H1 (cell line): ENCODE measurements at regions not wholly inside any gene's neighbourhood (a gene's known extent, or its start where the extent isn't known, plus 50 kb on each side); places are given as distances from the start of the nearest gene placed in this dataset.

Experiments used
- BACH1 ChIP-seq: IDR thresholded peaks from 2 replicates; pipeline ENCODE4 v1.6.1; 2012; ENCODE audit warnings: low read length, improper control_type of control experiment
- BCL11A ChIP-seq, 2 experiments: IDR thresholded peaks; one replicate each; pipeline ENCODE4 v1.6.1; 2011; ENCODE audit warnings: low read depth in 2 of 2, low read length in 2 of 2, mild to moderate bottlenecking in 2 of 2
- HDAC2 ChIP-seq, 2 experiments: fragments of 300-600 bp in 1 of 2; sonication (generic) in 1 of 2; IDR thresholded peaks; 2 replicates each; pipeline ENCODE4 v1.6.1; 2011 to 2012; ENCODE audit warnings: low read depth in 2 of 2, low read length in 2 of 2, mild to moderate bottlenecking in 2 of 2, moderate library complexity in 2 of 2, borderline replicate concordance in 1 of 2, inconsistent platforms in 1 of 2
- JUND ChIP-seq: IDR thresholded peaks from 2 replicates; pipeline ENCODE4 v1.6.1; 2011; ENCODE audit warnings: mild to moderate bottlenecking, improper control_type of control experiment, low read length
- SIN3A ChIP-seq, 2 experiments: IDR thresholded peaks in 1 of 2; conservative IDR thresholded peaks in 1 of 2; 2 replicates each; pipeline ENCODE4 v1.6.1; 2011 to 2012; ENCODE audit warnings: low read length in 2 of 2, improper control_type of control experiment in 1 of 2, low read depth in 1 of 2, mild to moderate bottlenecking in 1 of 2
- SIX5 ChIP-seq: IDR thresholded peaks from 2 replicates; pipeline ENCODE4 v1.6.1; 2011; ENCODE audit warnings: mild to moderate bottlenecking, low read depth, low read length
- SP4 ChIP-seq: IDR thresholded peaks from 2 replicates; pipeline ENCODE4 v1.6.1; 2012; ENCODE audit warnings: low read length, inconsistent platforms
- SUZ12 ChIP-seq: fragments of 200-600 bp; sonication (generic); IDR thresholded peaks from 2 replicates; pipeline ENCODE4 v1.6.1; 2012; ENCODE audit warnings: mild to moderate bottlenecking, inconsistent platforms, low read length, moderate library complexity, mixed read lengths
- TAF7 ChIP-seq: optimal IDR thresholded peaks from 2 replicates; pipeline ENCODE3; 2011; ENCODE audit warnings: low read depth, mild to moderate bottlenecking, inconsistent platforms, low read length, moderate library complexity, borderline replicate concordance
- ZNF274 ChIP-seq: IDR thresholded peaks from 2 replicates; pipeline ENCODE4 v1.7.0; 2012; ENCODE audit warnings: low read length, borderline replicate concordance; ENCODE audit errors: extremely low read depth
- TF ChIP-seq, protein P1 (sequence below): fragments of 300-600 bp; sonication (generic); IDR thresholded peaks from 2 replicates; pipeline ENCODE4 v1.7.1; 2012; ENCODE audit warnings: low read length, moderate library complexity, mild to moderate bottlenecking, inconsistent platforms; ENCODE audit not compliant: insufficient replicate concordance

DNA sequence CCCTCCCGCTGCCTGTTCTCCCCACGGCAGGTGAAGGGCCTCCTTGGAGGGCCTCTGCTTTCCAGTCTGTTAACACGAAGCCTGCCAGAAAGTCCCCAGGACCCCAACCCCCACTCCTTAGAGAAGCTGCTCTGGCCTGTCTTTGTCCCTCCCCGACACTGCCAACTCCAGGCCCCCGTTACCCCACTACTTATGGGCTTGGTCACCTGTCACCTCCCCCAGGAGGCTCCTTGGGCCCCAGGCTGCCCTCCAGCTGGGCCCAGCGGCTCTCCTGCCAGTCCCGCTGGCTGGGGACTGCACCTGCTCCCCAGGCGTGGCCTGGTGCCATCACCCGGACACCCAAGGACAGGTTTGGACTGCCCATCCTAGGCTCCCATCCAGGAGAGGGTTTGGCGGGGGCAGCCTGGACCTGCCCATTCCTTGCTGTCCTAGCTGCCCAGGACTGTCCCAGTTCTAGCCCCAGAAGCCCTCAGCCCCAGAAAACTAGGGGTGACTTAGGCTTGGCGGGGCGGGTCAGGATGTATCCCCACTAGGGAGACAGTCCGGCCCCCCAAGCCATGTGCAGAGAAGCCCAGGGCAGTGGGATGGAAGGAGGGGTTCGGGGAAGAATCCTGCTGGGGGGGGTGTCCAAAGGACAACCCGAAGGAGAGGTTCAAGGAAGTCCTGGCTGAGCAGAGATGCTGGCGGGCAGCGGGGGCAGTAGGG, 155.7 kb upstream of the C14orf180 start (continued):
- TF ChIP-seq, protein P1, sequence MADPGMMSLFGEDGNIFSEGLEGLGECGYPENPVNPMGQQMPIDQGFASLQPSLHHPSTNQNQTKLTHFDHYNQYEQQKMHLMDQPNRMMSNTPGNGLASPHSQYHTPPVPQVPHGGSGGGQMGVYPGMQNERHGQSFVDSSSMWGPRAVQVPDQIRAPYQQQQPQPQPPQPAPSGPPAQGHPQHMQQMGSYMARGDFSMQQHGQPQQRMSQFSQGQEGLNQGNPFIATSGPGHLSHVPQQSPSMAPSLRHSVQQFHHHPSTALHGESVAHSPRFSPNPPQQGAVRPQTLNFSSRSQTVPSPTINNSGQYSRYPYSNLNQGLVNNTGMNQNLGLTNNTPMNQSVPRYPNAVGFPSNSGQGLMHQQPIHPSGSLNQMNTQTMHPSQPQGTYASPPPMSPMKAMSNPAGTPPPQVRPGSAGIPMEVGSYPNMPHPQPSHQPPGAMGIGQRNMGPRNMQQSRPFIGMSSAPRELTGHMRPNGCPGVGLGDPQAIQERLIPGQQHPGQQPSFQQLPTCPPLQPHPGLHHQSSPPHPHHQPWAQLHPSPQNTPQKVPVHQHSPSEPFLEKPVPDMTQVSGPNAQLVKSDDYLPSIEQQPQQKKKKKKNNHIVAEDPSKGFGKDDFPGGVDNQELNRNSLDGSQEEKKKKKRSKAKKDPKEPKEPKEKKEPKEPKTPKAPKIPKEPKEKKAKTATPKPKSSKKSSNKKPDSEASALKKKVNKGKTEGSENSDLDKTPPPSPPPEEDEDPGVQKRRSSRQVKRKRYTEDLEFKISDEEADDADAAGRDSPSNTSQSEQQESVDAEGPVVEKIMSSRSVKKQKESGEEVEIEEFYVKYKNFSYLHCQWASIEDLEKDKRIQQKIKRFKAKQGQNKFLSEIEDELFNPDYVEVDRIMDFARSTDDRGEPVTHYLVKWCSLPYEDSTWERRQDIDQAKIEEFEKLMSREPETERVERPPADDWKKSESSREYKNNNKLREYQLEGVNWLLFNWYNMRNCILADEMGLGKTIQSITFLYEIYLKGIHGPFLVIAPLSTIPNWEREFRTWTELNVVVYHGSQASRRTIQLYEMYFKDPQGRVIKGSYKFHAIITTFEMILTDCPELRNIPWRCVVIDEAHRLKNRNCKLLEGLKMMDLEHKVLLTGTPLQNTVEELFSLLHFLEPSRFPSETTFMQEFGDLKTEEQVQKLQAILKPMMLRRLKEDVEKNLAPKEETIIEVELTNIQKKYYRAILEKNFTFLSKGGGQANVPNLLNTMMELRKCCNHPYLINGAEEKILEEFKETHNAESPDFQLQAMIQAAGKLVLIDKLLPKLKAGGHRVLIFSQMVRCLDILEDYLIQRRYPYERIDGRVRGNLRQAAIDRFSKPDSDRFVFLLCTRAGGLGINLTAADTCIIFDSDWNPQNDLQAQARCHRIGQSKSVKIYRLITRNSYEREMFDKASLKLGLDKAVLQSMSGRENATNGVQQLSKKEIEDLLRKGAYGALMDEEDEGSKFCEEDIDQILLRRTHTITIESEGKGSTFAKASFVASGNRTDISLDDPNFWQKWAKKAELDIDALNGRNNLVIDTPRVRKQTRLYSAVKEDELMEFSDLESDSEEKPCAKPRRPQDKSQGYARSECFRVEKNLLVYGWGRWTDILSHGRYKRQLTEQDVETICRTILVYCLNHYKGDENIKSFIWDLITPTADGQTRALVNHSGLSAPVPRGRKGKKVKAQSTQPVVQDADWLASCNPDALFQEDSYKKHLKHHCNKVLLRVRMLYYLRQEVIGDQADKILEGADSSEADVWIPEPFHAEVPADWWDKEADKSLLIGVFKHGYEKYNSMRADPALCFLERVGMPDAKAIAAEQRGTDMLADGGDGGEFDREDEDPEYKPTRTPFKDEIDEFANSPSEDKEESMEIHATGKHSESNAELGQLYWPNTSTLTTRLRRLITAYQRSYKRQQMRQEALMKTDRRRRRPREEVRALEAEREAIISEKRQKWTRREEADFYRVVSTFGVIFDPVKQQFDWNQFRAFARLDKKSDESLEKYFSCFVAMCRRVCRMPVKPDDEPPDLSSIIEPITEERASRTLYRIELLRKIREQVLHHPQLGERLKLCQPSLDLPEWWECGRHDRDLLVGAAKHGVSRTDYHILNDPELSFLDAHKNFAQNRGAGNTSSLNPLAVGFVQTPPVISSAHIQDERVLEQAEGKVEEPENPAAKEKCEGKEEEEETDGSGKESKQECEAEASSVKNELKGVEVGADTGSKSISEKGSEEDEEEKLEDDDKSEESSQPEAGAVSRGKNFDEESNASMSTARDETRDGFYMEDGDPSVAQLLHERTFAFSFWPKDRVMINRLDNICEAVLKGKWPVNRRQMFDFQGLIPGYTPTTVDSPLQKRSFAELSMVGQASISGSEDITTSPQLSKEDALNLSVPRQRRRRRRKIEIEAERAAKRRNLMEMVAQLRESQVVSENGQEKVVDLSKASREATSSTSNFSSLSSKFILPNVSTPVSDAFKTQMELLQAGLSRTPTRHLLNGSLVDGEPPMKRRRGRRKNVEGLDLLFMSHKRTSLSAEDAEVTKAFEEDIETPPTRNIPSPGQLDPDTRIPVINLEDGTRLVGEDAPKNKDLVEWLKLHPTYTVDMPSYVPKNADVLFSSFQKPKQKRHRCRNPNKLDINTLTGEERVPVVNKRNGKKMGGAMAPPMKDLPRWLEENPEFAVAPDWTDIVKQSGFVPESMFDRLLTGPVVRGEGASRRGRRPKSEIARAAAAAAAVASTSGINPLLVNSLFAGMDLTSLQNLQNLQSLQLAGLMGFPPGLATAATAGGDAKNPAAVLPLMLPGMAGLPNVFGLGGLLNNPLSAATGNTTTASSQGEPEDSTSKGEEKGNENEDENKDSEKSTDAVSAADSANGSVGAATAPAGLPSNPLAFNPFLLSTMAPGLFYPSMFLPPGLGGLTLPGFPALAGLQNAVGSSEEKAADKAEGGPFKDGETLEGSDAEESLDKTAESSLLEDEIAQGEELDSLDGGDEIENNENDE: no peak
- TF ChIP-seq ZNF274: no peak
- no peak for TF ChIP-seq SIN3A (conservative IDR thresholded peaks at IDR 0.05 in 1 of 2, IDR thresholded peaks at IDR 0.05 in 1 of 2; ENCODE audit: low read depth in 1 of 2, low read length in 2 of 2)
- no peak for TF ChIP-seq SP4
- no peak for TF ChIP-seq TAF7
- TF ChIP-seq BACH1: no peak
- no peak for TF ChIP-seq JUND
- TF ChIP-seq HDAC2 (IDR thresholded peaks at IDR 0.05; ENCODE audit: borderline replicate concordance in 1 of 2, low read depth in 2 of 2, low read length in 2 of 2): no peak
- no peak for TF ChIP-seq SUZ12
- TF ChIP-seq SIX5: no peak
- TF ChIP-seq BCL11A (IDR thresholded peaks at IDR 0.05; ENCODE audit: low read depth in 2 of 2, low read length in 2 of 2): no peak
